GM19468 (cell line): ENCODE measurements at regions not wholly inside any gene's neighbourhood (a gene's known extent, or its start where the extent isn't known, plus 50 kb on each side); places are given as distances from the start of the nearest gene placed in this dataset.

Experiments used
- ATAC-seq: cut with Tn5 transposase; IDR thresholded peaks from one replicate; pipeline ENCODE4 v1.9.1; 2021; ENCODE audit warnings: mild to moderate bottlenecking, moderate library complexity, moderate number of reproducible peaks; ENCODE audit not compliant: unreplicated experiment; ENCODE audit errors: extremely low read depth

GRCh38 chr14:29030121-29030520 is 263.5 kb downstream of the FOXG1 start:
- ATAC-seq: no peak

- ATAC-seq: no peak
Observed at GRCh38 chr14:29030970-29031369, 264.4 kb downstream of the FOXG1 start.

GRCh38 chr14:29035134-29035533 is 268.5 kb downstream of the FOXG1 start:
- no peak for ATAC-seq

GRCh38 chr14:29037411-29037810 is 270.8 kb downstream of the FOXG1 start:
- ATAC-seq: no peak

- no peak for ATAC-seq
Observed at GRCh38 chr14:29039171-29039570, 272.6 kb downstream of the FOXG1 start.

- no peak for ATAC-seq
Observed at GRCh38 chr14:29042551-29042950, 276.0 kb downstream of the FOXG1 start.

GRCh38 chr14:29043737-29044136 is 277.1 kb downstream of the FOXG1 start:
- ATAC-seq: no peak

GRCh38 chr14:29045237-29045636 is 278.6 kb downstream of the FOXG1 start:
- ATAC-seq: peak; percentile 41

- ATAC-seq: no peak
Observed at GRCh38 chr14:29054119-29054518, 287.5 kb downstream of the FOXG1 start.

- ATAC-seq: no peak
Observed at GRCh38 chr14:29056041-29056566, 289.5 kb downstream of the FOXG1 start.

GRCh38 chr14:29061702-29062101 is 295.1 kb downstream of the FOXG1 start:
- ATAC-seq: no peak

GRCh38 chr14:29062466-29062865 is 295.9 kb downstream of the FOXG1 start:
- ATAC-seq: no peak

GRCh38 chr14:29062976-29063375 is 296.4 kb downstream of the FOXG1 start:
- no peak for ATAC-seq

- ATAC-seq: no peak
Observed at GRCh38 chr14:29064305-29064900, 297.8 kb downstream of the FOXG1 start.

- ATAC-seq: no peak
Observed at GRCh38 chr14:29069228-29069627, 302.6 kb downstream of the FOXG1 start.

- no peak for ATAC-seq
Observed at GRCh38 chr14:29075761-29076160, 309.2 kb downstream of the FOXG1 start.

GRCh38 chr14:29077916-29078315 is 311.3 kb downstream of the FOXG1 start:
- ATAC-seq: no peak

GRCh38 chr14:29078810-29079522 is 312.4 kb downstream of the FOXG1 start:
- ATAC-seq: no peak

- no peak for ATAC-seq
Observed at GRCh38 chr14:29085546-29085945, 319.0 kb downstream of the FOXG1 start.

GRCh38 chr14:29089849-29090248 is 323.3 kb downstream of the FOXG1 start:
- ATAC-seq: no peak

GRCh38 chr14:29092121-29092520 is 325.5 kb downstream of the FOXG1 start:
- no peak for ATAC-seq

GRCh38 chr14:29097476-29097875 is 330.9 kb downstream of the FOXG1 start:
- ATAC-seq: no peak
